ENCODE measurements at regions not wholly inside any gene's neighbourhood (a gene's known extent, or its start where the extent isn't known, plus 50 kb on each side); places are given as distances from the start of the nearest gene placed in this dataset.
"Not testable (repeated sequence)": the region's sequence is repeated elsewhere in the genome, so short reads cannot be mapped to it uniquely, and the experiment has no call there.

DNA sequence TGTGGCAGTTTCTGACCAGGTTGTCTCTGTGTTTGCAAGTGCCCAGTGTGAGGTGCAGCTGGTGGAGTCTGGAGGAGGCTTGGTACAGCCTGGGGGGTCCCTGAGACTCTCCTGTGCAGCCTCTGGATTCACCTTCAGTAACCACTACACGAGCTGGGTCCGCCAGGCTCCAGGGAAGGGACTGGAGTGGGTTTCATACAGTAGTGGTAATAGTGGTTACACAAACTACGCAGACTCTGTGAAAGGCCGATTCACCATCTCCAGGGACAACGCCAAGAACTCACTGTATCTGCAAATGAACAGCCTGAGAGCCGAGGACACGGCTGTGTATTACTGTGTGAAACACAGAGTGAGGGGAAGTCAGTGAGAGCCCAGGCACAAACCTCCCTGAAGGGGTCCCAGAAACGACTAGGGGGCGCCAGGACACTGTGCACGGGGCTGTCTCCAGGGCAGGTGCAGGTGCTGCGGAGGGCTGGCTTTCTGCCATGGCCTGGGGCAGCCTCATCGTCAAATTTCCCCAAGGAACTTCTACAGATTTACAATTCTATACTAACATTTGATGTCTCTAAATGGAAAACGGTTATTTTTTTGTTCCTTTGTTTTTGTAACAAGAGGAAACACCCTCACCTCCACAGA lies 187.0 kb upstream of the TP53TG3D start:
- TF ChIP-seq, protein P1, sequence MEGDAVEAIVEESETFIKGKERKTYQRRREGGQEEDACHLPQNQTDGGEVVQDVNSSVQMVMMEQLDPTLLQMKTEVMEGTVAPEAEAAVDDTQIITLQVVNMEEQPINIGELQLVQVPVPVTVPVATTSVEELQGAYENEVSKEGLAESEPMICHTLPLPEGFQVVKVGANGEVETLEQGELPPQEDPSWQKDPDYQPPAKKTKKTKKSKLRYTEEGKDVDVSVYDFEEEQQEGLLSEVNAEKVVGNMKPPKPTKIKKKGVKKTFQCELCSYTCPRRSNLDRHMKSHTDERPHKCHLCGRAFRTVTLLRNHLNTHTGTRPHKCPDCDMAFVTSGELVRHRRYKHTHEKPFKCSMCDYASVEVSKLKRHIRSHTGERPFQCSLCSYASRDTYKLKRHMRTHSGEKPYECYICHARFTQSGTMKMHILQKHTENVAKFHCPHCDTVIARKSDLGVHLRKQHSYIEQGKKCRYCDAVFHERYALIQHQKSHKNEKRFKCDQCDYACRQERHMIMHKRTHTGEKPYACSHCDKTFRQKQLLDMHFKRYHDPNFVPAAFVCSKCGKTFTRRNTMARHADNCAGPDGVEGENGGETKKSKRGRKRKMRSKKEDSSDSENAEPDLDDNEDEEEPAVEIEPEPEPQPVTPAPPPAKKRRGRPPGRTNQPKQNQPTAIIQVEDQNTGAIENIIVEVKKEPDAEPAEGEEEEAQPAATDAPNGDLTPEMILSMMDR (IDR thresholded peaks at IDR 0.05): not testable (repeated sequence)
- TF ChIP-seq POLR2A (IDR thresholded peaks at IDR 0.05): not testable (repeated sequence)

Measured in esophagus squamous epithelium (tissue), 4 donors.